ENCODE measurements at regions not wholly inside any gene's neighbourhood (a gene's known extent, or its start where the extent isn't known, plus 50 kb on each side); places are given as distances from the start of the nearest gene placed in this dataset.

- TF ChIP-seq, protein P1, sequence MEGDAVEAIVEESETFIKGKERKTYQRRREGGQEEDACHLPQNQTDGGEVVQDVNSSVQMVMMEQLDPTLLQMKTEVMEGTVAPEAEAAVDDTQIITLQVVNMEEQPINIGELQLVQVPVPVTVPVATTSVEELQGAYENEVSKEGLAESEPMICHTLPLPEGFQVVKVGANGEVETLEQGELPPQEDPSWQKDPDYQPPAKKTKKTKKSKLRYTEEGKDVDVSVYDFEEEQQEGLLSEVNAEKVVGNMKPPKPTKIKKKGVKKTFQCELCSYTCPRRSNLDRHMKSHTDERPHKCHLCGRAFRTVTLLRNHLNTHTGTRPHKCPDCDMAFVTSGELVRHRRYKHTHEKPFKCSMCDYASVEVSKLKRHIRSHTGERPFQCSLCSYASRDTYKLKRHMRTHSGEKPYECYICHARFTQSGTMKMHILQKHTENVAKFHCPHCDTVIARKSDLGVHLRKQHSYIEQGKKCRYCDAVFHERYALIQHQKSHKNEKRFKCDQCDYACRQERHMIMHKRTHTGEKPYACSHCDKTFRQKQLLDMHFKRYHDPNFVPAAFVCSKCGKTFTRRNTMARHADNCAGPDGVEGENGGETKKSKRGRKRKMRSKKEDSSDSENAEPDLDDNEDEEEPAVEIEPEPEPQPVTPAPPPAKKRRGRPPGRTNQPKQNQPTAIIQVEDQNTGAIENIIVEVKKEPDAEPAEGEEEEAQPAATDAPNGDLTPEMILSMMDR (IDR thresholded peaks at IDR 0.05; ENCODE audit: insufficient read depth, low read depth, low read length, missing control alignments) = no peak
- no peak for DNase-seq (ENCODE audit: low read depth)
- H3K4me3 ChIP-seq (ENCODE audit: low read depth, low read length) = no peak overlapping the region
These were observed 337.8 kb upstream of the TBC1D5 start for GRCh38 chr3:18080198-18080689.

GRCh38 chr3:18079739-18080138 lies 337.3 kb upstream of the TBC1D5 start:
- no peak overlapping the region for H3K4me3 ChIP-seq (ENCODE audit: low read depth, low read length)
- TF ChIP-seq, protein P1 (IDR thresholded peaks at IDR 0.05; ENCODE audit: insufficient read depth, low read depth, low read length, missing control alignments) = no peak
- no peak for DNase-seq (ENCODE audit: low read depth)

GRCh38 chr3:18079062-18079461 lies 336.6 kb upstream of the TBC1D5 start:
- DNase-seq (ENCODE audit: low read depth) = no peak
- H3K4me3 ChIP-seq (ENCODE audit: low read depth, low read length) = no peak overlapping the region
- TF ChIP-seq, protein P1 (IDR thresholded peaks at IDR 0.05; ENCODE audit: insufficient read depth, low read depth, low read length, missing control alignments) = no peak

DNA sequence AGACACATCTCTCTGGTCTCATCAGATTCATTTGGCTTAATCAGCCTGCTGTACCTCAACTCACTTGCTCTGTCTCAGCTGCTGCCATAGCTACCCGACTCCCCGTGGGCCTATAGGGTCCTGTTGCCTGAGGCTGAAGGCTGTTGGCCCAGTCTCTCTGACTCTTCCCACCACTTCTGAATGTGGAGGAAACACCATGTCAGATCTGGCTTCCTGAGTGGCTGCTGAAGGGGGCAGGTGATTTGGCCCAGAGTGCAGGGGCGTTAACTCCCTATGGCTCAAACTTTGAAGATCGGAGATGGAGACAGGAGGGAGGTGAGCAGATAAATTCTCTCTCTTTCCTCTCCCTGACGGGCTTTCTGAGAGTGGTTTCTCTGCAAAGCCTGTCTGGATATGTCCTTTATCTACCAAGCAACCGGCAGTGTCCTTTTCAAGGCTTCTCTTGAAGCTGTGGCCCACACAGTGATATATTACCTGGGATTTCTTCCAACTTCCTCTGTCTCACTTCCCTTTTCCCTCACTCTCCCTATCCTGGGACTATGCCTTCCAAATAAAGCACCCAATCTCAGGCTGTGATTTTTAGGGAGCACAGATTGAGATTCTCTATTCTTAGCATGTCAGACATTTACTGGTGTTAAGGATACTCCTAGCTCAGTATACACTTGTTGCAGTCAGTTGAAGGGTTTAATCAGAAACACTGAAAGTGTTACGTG lies 334.9 kb upstream of the TBC1D5 start:
- TF ChIP-seq, protein P1 (IDR thresholded peaks at IDR 0.05; ENCODE audit: insufficient read depth, low read depth, low read length, missing control alignments) = no peak
- no peak overlapping the region for H3K4me3 ChIP-seq (ENCODE audit: low read depth, low read length)
- no peak for DNase-seq (ENCODE audit: low read depth)

- TF ChIP-seq, protein P1 (IDR thresholded peaks at IDR 0.05; ENCODE audit: insufficient read depth, low read depth, low read length, missing control alignments) = no peak
- H3K4me3 ChIP-seq (ENCODE audit: low read depth, low read length) = no peak overlapping the region
- DNase-seq (ENCODE audit: low read depth) = no peak
These were observed 333.9 kb upstream of the TBC1D5 start for GRCh38 chr3:18076301-18076700.

- H3K4me3 ChIP-seq (ENCODE audit: low read depth, low read length) = no peak overlapping the region
- no peak for DNase-seq (ENCODE audit: low read depth)
- TF ChIP-seq, protein P1 (IDR thresholded peaks at IDR 0.05; ENCODE audit: insufficient read depth, low read depth, low read length, missing control alignments) = no peak
These were observed 333.4 kb upstream of the TBC1D5 start for GRCh38 chr3:18075799-18076198.

DNA sequence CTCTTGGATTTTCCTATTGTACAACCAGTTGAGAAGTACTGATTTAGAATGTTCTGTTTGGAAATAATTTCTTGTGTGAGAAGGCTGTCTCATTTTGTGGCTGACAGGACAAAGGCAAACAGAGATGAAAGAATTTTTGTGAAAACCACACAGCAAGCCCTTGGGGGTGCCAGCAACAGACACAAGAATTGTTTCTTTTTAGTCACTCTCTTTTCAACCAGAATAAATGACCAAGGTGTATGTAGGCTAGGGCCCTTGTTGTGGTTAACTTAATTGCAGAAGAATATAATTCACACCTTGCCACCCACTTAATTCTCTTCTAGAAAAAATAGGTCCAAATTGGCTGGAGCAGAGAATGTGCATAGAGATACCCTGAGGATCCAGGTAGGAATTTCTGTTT lies 329.4 kb upstream of the TBC1D5 start:
- no peak overlapping the region for H3K4me3 ChIP-seq (ENCODE audit: low read depth, low read length)
- TF ChIP-seq, protein P1 (IDR thresholded peaks at IDR 0.05; ENCODE audit: insufficient read depth, low read depth, low read length, missing control alignments) = no peak
- DNase-seq (ENCODE audit: low read depth) = no peak

Measured in GM12865 (cell line).